Duodenal mucosa (tissue), 2 donors: ENCODE measurements at regions not wholly inside any gene's neighbourhood (a gene's known extent, or its start where the extent isn't known, plus 50 kb on each side); places are given as distances from the start of the nearest gene placed in this dataset.

Experiments
- H3K27ac ChIP-seq: one replicate; pipeline ENCODE4 v1.7.0; 2013; ENCODE audit warnings: low read depth, low read length
- H3K27me3 ChIP-seq, 2 donors: one replicate each; pipeline ENCODE4 v1.7.0; 2013; ENCODE audit warnings: low read length in 2 of 2, control low read depth in 1 of 2; ENCODE audit not compliant: insufficient read depth in 2 of 2, control insufficient read depth in 1 of 2
- H3K36me3 ChIP-seq, 2 donors: one replicate each; pipeline ENCODE4 v1.7.0; 2013; ENCODE audit warnings: low read length in 2 of 2, control low read depth in 1 of 2; ENCODE audit not compliant: insufficient read depth in 2 of 2, control insufficient read depth in 1 of 2
- H3K4me1 ChIP-seq, 2 donors: one replicate each; pipeline ENCODE4 v1.7.0; 2013; ENCODE audit warnings: low read length in 2 of 2, control low read depth in 1 of 2; ENCODE audit not compliant: insufficient read depth in 2 of 2, control insufficient read depth in 1 of 2
- H3K4me3 ChIP-seq, 2 donors: one replicate each; pipeline ENCODE4 v1.7.0; 2013; ENCODE audit warnings: low read length in 2 of 2, low read depth in 1 of 2
- H3K9ac ChIP-seq, 2 donors: one replicate each; pipeline ENCODE4 v1.7.0; 2013; ENCODE audit warnings: low read length in 2 of 2, low read depth in 1 of 2
- H3K9me3 ChIP-seq, 2 donors: one replicate each; pipeline ENCODE4 v1.7.0; 2013; ENCODE audit warnings: low read length in 2 of 2, control low read depth in 1 of 2; ENCODE audit not compliant: control insufficient read depth in 1 of 2

GRCh38 chr9:78479441-78479840, 182.5 kb downstream of the PSAT1 start:
- Histone ChIP-seq H3K27ac (no peak overlapping the region), H3K9me3 (peaks cover 0 to 5% of the 10 kb centered on the region in 2 donors), H3K36me3 (no peaks in the 10 kb centered on the region), H3K27me3 (no peaks in the 10 kb centered on the region), H3K4me1 (no peaks in the 10 kb centered on the region), H3K9ac (no peak overlapping the region), H3K4me3 (no peak overlapping the region)

- Histone ChIP-seq H3K9ac (no peak overlapping the region), H3K9me3 (peaks cover 0 to 5% of the 10 kb centered on the region in 2 donors), H3K4me1 (no peaks in the 10 kb centered on the region), H3K27me3 (no peaks in the 10 kb centered on the region), H3K36me3 (no peaks in the 10 kb centered on the region), H3K27ac (no peak overlapping the region), H3K4me3 (no peak overlapping the region)
Observed at GRCh38 chr9:78486661-78487060, 189.7 kb downstream of the PSAT1 start.

- no peak overlapping the region for H3K4me3 ChIP-seq
- H3K27ac ChIP-seq: no peak overlapping the region
- H3K4me1 ChIP-seq: no peaks in the 10 kb centered on the region
- no peaks in the 10 kb centered on the region for H3K9me3 ChIP-seq
- H3K9ac ChIP-seq: no peak overlapping the region
- no peaks in the 10 kb centered on the region for H3K36me3 ChIP-seq
- no peaks in the 10 kb centered on the region for H3K27me3 ChIP-seq
Observed at GRCh38 chr9:78490231-78490630, 193.3 kb downstream of the PSAT1 start.

- no peaks in the 10 kb centered on the region for H3K27me3 ChIP-seq
- no peak overlapping the region for H3K27ac ChIP-seq
- no peak overlapping the region for H3K4me3 ChIP-seq
- H3K9me3 ChIP-seq: no peaks in the 10 kb centered on the region
- H3K4me1 ChIP-seq: no peaks in the 10 kb centered on the region
- no peak overlapping the region for H3K9ac ChIP-seq
- no peaks in the 10 kb centered on the region for H3K36me3 ChIP-seq
Observed at GRCh38 chr9:78491402-78491801, 194.5 kb downstream of the PSAT1 start.

GRCh38 chr9:78493166-78493742, 196.3 kb downstream of the PSAT1 start:
- no peaks in the 10 kb centered on the region for H3K27me3 ChIP-seq
- H3K9me3 ChIP-seq: no peaks in the 10 kb centered on the region
- no peak overlapping the region for H3K27ac ChIP-seq
- H3K4me3 ChIP-seq: no peak overlapping the region
- H3K9ac ChIP-seq: no peak overlapping the region
- H3K4me1 ChIP-seq: no peaks in the 10 kb centered on the region
- no peaks in the 10 kb centered on the region for H3K36me3 ChIP-seq

GRCh38 chr9:78502566-78502965, 205.6 kb downstream of the PSAT1 start:
- Histone ChIP-seq H3K27me3 (no peaks in the 10 kb centered on the region), H3K9me3 (no peaks in the 10 kb centered on the region), H3K27ac (no peak overlapping the region), H3K9ac (no peak overlapping the region), H3K36me3 (no peaks in the 10 kb centered on the region), H3K4me3 (no peak overlapping the region), H3K4me1 (no peaks in the 10 kb centered on the region)

- H3K9ac ChIP-seq: no peak overlapping the region
- no peaks in the 10 kb centered on the region for H3K4me1 ChIP-seq
- no peak overlapping the region for H3K4me3 ChIP-seq
- no peaks in the 10 kb centered on the region for H3K36me3 ChIP-seq
- no peaks in the 10 kb centered on the region for H3K27me3 ChIP-seq
- H3K27ac ChIP-seq: no peak overlapping the region
- no peaks in the 10 kb centered on the region for H3K9me3 ChIP-seq
Observed at GRCh38 chr9:78505546-78505945, 208.6 kb downstream of the PSAT1 start.

GRCh38 chr9:78507037-78507436, 210.1 kb downstream of the PSAT1 start:
- Histone ChIP-seq H3K27ac (no peak overlapping the region), H3K27me3 (no peaks in the 10 kb centered on the region), H3K4me3 (no peak overlapping the region), H3K9ac (no peak overlapping the region), H3K36me3 (no peaks in the 10 kb centered on the region), H3K9me3 (no peaks in the 10 kb centered on the region), H3K4me1 (no peaks in the 10 kb centered on the region)

- Histone ChIP-seq H3K27ac (no peak overlapping the region), H3K4me1 (no peaks in the 10 kb centered on the region), H3K9ac (no peak overlapping the region), H3K9me3 (no peaks in the 10 kb centered on the region), H3K27me3 (no peaks in the 10 kb centered on the region), H3K36me3 (no peaks in the 10 kb centered on the region), H3K4me3 (no peak overlapping the region)
Observed at GRCh38 chr9:78510035-78510434, 213.1 kb downstream of the PSAT1 start.

GRCh38 chr9:78515108-78515507, 218.2 kb downstream of the PSAT1 start:
- no peaks in the 10 kb centered on the region for H3K4me1 ChIP-seq
- no peaks in the 10 kb centered on the region for H3K36me3 ChIP-seq
- no peak overlapping the region for H3K4me3 ChIP-seq
- H3K9me3 ChIP-seq: peaks cover 0 to 13% of the 10 kb centered on the region in 2 donors
- no peak overlapping the region for H3K27ac ChIP-seq
- no peaks in the 10 kb centered on the region for H3K27me3 ChIP-seq
- no peak overlapping the region for H3K9ac ChIP-seq

- no peak overlapping the region for H3K27ac ChIP-seq
- H3K9ac ChIP-seq: no peak overlapping the region
- H3K4me3 ChIP-seq: no peak overlapping the region
- H3K27me3 ChIP-seq: no peaks in the 10 kb centered on the region
- H3K36me3 ChIP-seq: no peaks in the 10 kb centered on the region
- H3K4me1 ChIP-seq: no peaks in the 10 kb centered on the region
- peaks cover 8 to 20% of the 10 kb centered on the region in 2 donors for H3K9me3 ChIP-seq
Observed at GRCh38 chr9:78519786-78520185, 222.9 kb downstream of the PSAT1 start.
